ENCODE measurements at regions not wholly inside any gene's neighbourhood (a gene's known extent, or its start where the extent isn't known, plus 50 kb on each side); places are given as distances from the start of the nearest gene placed in this dataset.

- TF ChIP-seq CTCF (IDR thresholded peaks at IDR 0.05) = no peak
- ATAC-seq = no peak
- Histone ChIP-seq H3K4me1 (ENCODE audit: low read depth) (no peaks in the 10 kb centered on the region), H3K9me3 (no peaks in the 10 kb centered on the region), H3K36me3 (ENCODE audit: low read depth) (no peaks in the 10 kb centered on the region), H3K4me3 (no peak overlapping the region)
- no peak for DNase-seq
- intact Hi-C loops (cut with DNase I, micrococcal nuclease) = no loop called here
Measured at GRCh38 chr3:166296179-166296783, 459.1 kb upstream of the BCHE start.

GRCh38 chr3:166291186-166291955 is 454.1 kb upstream of the BCHE start:
- intact Hi-C loops (cut with DNase I, micrococcal nuclease) = no loop called here
- no peaks in the 10 kb centered on the region for H3K4me1 ChIP-seq (ENCODE audit: low read depth)
- H3K4me3 ChIP-seq = no peak overlapping the region
- ATAC-seq = no peak
- no peaks in the 10 kb centered on the region for H3K36me3 ChIP-seq (ENCODE audit: low read depth)
- no peak for DNase-seq
- H3K9me3 ChIP-seq = no peaks in the 10 kb centered on the region
- no peak for TF ChIP-seq CTCF (IDR thresholded peaks at IDR 0.05)

- Histone ChIP-seq H3K36me3 (ENCODE audit: low read depth) (no peaks in the 10 kb centered on the region), H3K4me1 (ENCODE audit: low read depth) (no peaks in the 10 kb centered on the region), H3K4me3 (no peak overlapping the region), H3K9me3 (no peaks in the 10 kb centered on the region)
- no peak for DNase-seq
- ATAC-seq = no peak
- no peak for TF ChIP-seq CTCF (IDR thresholded peaks at IDR 0.05)
- intact Hi-C loops (cut with DNase I, micrococcal nuclease) = no loop called here
Measured at GRCh38 chr3:166285001-166285400, 447.8 kb upstream of the BCHE start.

GRCh38 chr3:166283840-166284239 is 446.6 kb upstream of the BCHE start:
- H3K4me1 ChIP-seq (ENCODE audit: low read depth) = no peaks in the 10 kb centered on the region
- no peak for TF ChIP-seq CTCF (IDR thresholded peaks at IDR 0.05)
- H3K36me3 ChIP-seq (ENCODE audit: low read depth) = no peaks in the 10 kb centered on the region
- ATAC-seq = no peak
- no peak for DNase-seq
- no peak overlapping the region for H3K4me3 ChIP-seq
- no peaks in the 10 kb centered on the region for H3K9me3 ChIP-seq
- intact Hi-C loops (cut with DNase I, micrococcal nuclease) = no loop called here

- intact Hi-C loops (cut with DNase I, micrococcal nuclease) = no loop called here
Measured at GRCh38 chr3:166282931-166283330, 445.7 kb upstream of the BCHE start.

More at GRCh38 chr3:166282931-166283330, 445.7 kb upstream of the BCHE start:
- ATAC-seq (no peak), DNase-seq (no peak)
- no peak for TF ChIP-seq CTCF (IDR thresholded peaks at IDR 0.05)
- no peaks in the 10 kb centered on the region for H3K9me3 ChIP-seq
- no peaks in the 10 kb centered on the region for H3K36me3 ChIP-seq (ENCODE audit: low read depth)
- no peak overlapping the region for H3K4me3 ChIP-seq
- H3K4me1 ChIP-seq (ENCODE audit: low read depth) = no peaks in the 10 kb centered on the region
